GM18502 (cell line): ENCODE measurements at regions not wholly inside any gene's neighbourhood (a gene's known extent, or its start where the extent isn't known, plus 50 kb on each side); places are given as distances from the start of the nearest gene placed in this dataset.
"Not testable (repeated sequence)": the region's sequence is repeated elsewhere in the genome, so short reads cannot be mapped to it uniquely, and the experiment has no call there.

Experiments
- ATAC-seq: cut with Tn5 transposase; IDR thresholded peaks from one replicate; pipeline ENCODE4 v1.9.1; 2021; ENCODE audit warnings: mild to moderate bottlenecking; ENCODE audit not compliant: unreplicated experiment, poor library complexity

- no peak for ATAC-seq
Observed at GRCh38 chr4:34943741-34944386, 1300.5 kb downstream of the ARAP2 start.

DNA sequence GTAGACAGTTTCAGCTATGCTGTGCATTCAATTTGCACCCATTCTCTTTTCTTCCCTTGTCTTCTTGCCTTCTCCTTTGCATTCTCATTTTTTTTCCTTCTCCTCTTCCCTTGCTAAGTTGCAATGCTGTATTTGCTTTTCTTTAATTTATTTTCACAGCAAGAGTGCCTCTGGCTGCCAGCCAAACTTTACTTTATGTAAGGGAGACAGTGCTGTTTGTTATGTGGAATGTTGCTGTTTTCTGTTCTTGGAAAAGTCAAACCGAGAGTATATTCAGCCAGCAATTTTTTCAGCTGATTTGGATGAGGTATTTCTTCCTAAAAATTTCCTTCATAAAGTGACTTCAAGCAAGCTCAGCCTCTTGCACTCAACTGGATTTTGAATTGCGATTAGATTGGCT, 1293.4 kb downstream of the ARAP2 start:
- no peak for ATAC-seq

DNA sequence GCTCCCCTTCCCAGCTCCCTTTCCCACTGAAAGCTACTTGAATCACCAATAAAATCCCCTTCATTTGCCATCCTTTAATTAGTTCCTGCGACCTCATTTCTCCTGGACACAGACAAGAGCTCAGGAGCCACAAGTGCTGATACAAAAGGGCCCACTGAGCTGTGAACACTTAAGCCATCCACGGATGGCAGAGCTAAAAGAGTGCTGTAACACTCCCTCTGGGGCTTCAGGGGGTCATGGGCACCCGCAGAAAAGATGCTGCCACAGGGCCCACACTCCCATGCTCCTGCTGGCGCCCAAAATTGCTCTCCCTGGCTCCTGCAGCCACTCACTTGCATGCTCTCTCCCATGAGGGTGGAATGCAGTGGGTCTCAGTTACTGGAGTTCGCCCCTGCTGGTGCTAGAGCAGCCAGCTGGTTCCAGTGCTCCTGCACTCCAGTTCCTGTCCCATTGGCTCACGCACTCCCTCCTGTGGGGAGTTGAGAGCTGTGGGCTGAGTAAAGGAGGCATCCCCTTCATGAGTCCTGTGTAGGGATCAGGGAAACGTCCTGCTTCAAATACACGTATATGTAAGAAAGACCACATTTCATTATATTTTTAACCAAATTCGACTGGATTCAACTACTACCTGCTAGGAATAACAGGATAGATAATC, 1291.0 kb downstream of the ARAP2 start:
- ATAC-seq, result no peak

DNA sequence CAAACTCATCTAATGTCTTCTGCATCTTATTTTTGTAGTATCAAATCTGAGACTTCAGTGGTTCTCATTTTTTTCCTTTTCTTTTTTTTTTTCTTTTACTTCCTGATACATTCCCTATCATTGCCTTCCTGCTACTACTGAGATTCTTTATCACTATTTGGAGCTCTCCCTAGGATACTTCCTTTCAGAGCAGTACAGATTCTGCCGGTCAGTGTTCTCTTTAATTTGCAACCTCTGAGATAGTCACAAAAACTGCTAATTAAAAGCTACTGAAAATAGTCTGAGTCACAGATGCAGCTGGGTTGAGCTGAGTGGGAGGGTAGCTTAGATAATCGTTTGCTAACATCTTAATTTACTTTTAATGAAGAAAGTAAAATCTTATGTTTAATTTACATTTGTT, 1279.7 kb downstream of the ARAP2 start:
- no peak for ATAC-seq

GRCh38 chr4:34972189-34972588, 1272.1 kb downstream of the ARAP2 start:
- no peak for ATAC-seq

DNA sequence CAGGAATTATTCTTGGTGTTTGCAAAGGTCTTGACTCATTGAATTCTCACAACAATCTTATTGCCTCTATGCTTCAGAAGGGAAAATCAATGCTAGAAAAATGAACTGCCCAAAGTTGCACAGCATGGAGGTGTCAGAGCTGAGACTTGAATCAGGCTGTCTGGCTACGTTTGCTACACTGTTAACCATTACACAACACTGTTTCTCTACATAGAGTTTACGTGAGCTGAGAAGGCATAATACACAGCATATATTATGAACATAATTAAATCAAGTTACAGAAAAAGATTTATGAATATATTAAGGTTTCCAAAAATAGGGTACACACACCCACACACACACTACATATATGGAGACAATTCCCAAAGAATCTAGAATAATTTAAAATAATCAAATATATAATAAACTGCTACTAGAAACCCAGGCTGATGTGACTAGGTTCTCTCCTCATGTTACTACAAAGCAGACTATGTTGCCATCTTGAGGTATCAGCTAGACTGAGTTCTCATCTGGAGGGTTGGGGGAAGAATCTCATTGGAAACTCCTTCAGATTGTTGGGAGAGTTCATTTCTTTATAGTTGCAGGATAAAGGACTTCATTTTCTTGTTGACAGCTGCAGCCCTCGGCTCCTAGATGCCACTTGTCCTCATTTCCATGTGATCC, 1270.5 kb downstream of the ARAP2 start:
- no peak for ATAC-seq

DNA sequence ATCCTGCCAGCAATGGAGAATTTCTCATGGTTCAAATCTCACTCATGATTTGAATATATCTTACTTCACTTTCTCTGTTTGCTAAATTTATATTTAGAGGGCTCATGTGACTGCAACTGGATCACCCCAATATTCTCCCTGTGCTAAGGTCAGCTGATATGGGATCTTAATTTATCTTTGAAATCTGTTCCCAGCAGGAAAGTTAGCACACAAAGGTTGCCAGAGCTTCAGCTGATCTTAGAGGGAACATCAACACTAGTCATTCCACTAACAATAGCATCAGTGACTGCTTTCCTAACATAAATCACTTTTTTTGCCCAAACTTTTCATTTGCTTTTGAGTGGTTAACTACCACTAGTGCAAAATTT, 1270.0 kb downstream of the ARAP2 start:
- no peak for ATAC-seq

- ATAC-seq, result not testable (repeated sequence)
Observed at GRCh38 chr4:35021222-35021621, 1223.1 kb downstream of the ARAP2 start.

- no peak for ATAC-seq
Observed at GRCh38 chr4:35025152-35025834, 1219.0 kb downstream of the ARAP2 start.

GRCh38 chr4:35038079-35038805, 1206.1 kb downstream of the ARAP2 start:
- no peak for ATAC-seq

GRCh38 chr4:35038845-35039244, 1205.5 kb downstream of the ARAP2 start:
- ATAC-seq, result no peak

- no peak for ATAC-seq
Observed at GRCh38 chr4:35052546-35052945, 1191.8 kb downstream of the ARAP2 start.

GRCh38 chr4:35063031-35063570, 1181.2 kb downstream of the ARAP2 start:
- no peak for ATAC-seq

DNA sequence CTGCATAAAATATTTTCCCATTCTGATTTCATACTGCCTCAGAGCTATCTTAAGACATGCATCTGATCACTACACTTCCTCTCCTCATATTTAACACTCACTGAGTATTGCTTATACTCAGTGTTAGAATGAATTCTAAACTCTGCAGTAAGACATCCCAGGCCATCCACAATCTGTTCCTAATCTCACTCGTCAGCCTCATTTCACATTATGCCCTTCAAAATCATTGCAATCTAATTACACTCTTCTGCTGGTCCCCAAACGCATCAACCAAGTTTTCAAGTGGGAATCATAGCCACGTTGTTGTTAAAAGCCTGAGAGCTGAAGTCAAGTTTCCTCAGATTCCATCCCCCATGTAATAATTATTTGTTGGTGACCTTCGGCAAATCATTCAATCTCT, 1177.9 kb downstream of the ARAP2 start:
- no peak for ATAC-seq

DNA sequence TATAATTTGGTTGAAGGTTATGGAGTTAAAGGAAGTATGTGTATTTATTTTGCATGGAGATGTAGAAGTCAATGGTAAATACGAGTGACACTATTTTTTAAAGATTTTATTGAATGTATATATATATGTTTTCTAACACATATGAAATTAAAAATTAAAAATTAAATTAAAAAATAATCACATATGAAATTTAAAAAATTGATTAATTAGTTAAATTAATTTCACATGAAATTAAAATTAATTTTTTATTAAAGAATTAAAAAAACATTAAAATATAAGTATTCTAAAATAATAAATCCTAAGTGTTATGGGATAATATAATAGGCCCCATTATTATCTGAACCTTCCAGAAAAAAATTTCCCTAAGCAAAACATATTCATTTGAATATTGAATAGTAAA, 1163.5 kb downstream of the ARAP2 start:
- no peak for ATAC-seq

DNA sequence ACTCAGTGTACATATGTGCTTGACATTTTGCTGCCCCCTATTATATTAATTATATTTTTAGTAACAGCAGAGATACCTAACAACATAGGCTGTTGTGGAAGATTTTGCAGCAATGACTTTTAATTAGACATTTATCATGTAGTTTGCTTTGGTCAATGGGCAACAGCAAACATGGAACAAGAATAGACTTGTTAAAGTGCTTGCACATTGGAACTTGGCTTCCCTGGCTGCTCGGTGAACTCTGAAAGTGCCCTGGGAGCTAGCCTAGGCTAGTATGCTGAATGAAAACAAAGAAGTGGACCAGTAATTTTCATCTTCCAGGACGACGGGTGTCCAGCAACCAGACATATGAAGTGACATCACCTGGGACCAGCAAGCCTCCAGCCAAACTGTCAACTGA, 1157.1 kb downstream of the ARAP2 start:
- ATAC-seq, result no peak

DNA sequence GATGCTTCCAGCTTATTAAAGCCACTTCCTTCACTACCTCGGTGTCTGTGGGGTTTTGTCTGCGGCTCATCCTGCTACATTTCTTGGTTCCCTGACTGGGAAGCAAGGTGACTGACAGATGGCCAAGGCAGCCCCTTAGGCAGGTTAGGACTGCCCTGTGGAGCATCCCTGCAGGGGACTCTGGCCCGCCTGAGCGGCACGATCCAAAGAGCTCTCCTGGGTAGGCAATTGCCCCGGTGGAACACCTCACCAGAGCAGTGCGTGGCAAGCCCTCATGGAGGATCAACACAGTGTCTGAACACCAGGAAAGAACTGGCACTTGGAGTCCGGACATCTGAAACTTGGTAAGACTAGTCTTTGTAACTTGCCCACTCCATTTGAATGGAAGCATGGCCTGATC, 1143.4 kb downstream of the ARAP2 start:
- ATAC-seq, result no peak

GRCh38 chr4:35102066-35102465, 1142.2 kb downstream of the ARAP2 start:
- ATAC-seq, result no peak

DNA sequence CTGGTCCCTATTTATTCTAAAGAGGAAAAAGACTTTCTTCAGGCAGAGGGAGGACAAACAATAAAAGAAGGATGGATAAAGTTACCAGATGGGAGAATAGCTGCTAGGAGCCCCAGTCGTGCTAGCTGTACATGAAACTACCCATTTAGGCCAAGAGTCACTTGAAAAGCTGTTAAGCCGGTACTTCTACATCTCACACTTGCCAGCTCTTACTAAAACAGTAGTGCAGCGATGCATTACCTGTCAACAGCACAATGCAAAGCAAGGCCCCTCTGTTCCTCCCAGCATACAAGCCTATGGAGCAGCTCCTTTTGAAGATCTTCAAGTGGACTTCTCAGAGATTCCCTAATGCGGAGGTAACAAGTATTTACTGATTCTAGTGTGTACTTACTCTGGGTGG, 1138.8 kb downstream of the ARAP2 start:
- ATAC-seq, result no peak

GRCh38 chr4:35106091-35106734, 1138.1 kb downstream of the ARAP2 start:
- no peak for ATAC-seq
